ENCODE measurements at regions not wholly inside any gene's neighbourhood (a gene's known extent, or its start where the extent isn't known, plus 50 kb on each side); places are given as distances from the start of the nearest gene placed in this dataset.

GRCh38 chr21:26374817-26375216 is 198.3 kb downstream of the CYYR1 start:
- Histone ChIP-seq H3K4me1 (ENCODE audit: low read depth) (no peaks in the 10 kb centered on the region), H3K27ac (no peak overlapping the region), H3K9me3 (ENCODE audit: low read depth) (no peaks in the 10 kb centered on the region), H3K36me3 (no peaks in the 10 kb centered on the region), H3K4me3 (no peak overlapping the region), H3K27me3 (no peaks in the 10 kb centered on the region)
- DNase-seq (ENCODE audit: low read depth in 1 of 2, low spot score in 1 of 2) = no peak
- TF ChIP-seq CTCF (IDR thresholded peaks at IDR 0.05; ENCODE audit: low read depth, low read length) = no peak

GRCh38 chr21:26368591-26369320 is 198.2 kb upstream of the APP start:
- H3K4me1 ChIP-seq (ENCODE audit: low read depth) = no peaks in the 10 kb centered on the region
- no peak for DNase-seq (ENCODE audit: low read depth in 1 of 2, low spot score in 1 of 2)

GRCh38 chr21:26366781-26367180 is 196.2 kb upstream of the APP start:
- H3K9me3 ChIP-seq (ENCODE audit: low read depth) = no peaks in the 10 kb centered on the region
- no peak for TF ChIP-seq CTCF (IDR thresholded peaks at IDR 0.05; ENCODE audit: low read depth, low read length)
- H3K4me1 ChIP-seq (ENCODE audit: low read depth) = no peaks in the 10 kb centered on the region
- H3K4me3 ChIP-seq = no peak overlapping the region
- DNase-seq (ENCODE audit: low read depth in 1 of 2, low spot score in 1 of 2) = no peak
- no peaks in the 10 kb centered on the region for H3K36me3 ChIP-seq
- H3K27me3 ChIP-seq = no peaks in the 10 kb centered on the region
- no peak overlapping the region for H3K27ac ChIP-seq

More at GRCh38 chr21:26368591-26369320, 198.2 kb upstream of the APP start:
- no peaks in the 10 kb centered on the region for H3K36me3 ChIP-seq
- no peaks in the 10 kb centered on the region for H3K27me3 ChIP-seq
- no peak for TF ChIP-seq CTCF (IDR thresholded peaks at IDR 0.05; ENCODE audit: low read depth, low read length)
- H3K27ac ChIP-seq = no peak overlapping the region
- no peak overlapping the region for H3K4me3 ChIP-seq
- no peaks in the 10 kb centered on the region for H3K9me3 ChIP-seq (ENCODE audit: low read depth)

- H3K27me3 ChIP-seq = no peaks in the 10 kb centered on the region
- H3K36me3 ChIP-seq = no peaks in the 10 kb centered on the region
- TF ChIP-seq CTCF (IDR thresholded peaks at IDR 0.05; ENCODE audit: low read depth, low read length) = no peak
- H3K27ac ChIP-seq = no peak overlapping the region
- no peak overlapping the region for H3K4me3 ChIP-seq
- no peaks in the 10 kb centered on the region for H3K4me1 ChIP-seq (ENCODE audit: low read depth)
- no peaks in the 10 kb centered on the region for H3K9me3 ChIP-seq (ENCODE audit: low read depth)
- no peak for DNase-seq (ENCODE audit: low read depth in 1 of 2, low spot score in 1 of 2)
Measured at GRCh38 chr21:26365849-26366248, 195.3 kb upstream of the APP start.

- TF ChIP-seq CTCF (IDR thresholded peaks at IDR 0.05; ENCODE audit: low read depth, low read length) = no peak
- no peak overlapping the region for H3K4me3 ChIP-seq
- H3K4me1 ChIP-seq (ENCODE audit: low read depth) = no peaks in the 10 kb centered on the region
- no peaks in the 10 kb centered on the region for H3K27me3 ChIP-seq
- no peak for DNase-seq (ENCODE audit: low read depth in 1 of 2, low spot score in 1 of 2)
- no peak overlapping the region for H3K27ac ChIP-seq
- no peaks in the 10 kb centered on the region for H3K36me3 ChIP-seq
- no peaks in the 10 kb centered on the region for H3K9me3 ChIP-seq (ENCODE audit: low read depth)
Measured at GRCh38 chr21:26351661-26352060, 181.1 kb upstream of the APP start.

All from cardiac muscle cell (in vitro differentiated cells and primary cell).